ENCODE measurements at regions not wholly inside any gene's neighbourhood (a gene's known extent, or its start where the extent isn't known, plus 50 kb on each side); places are given as distances from the start of the nearest gene placed in this dataset.

DNA sequence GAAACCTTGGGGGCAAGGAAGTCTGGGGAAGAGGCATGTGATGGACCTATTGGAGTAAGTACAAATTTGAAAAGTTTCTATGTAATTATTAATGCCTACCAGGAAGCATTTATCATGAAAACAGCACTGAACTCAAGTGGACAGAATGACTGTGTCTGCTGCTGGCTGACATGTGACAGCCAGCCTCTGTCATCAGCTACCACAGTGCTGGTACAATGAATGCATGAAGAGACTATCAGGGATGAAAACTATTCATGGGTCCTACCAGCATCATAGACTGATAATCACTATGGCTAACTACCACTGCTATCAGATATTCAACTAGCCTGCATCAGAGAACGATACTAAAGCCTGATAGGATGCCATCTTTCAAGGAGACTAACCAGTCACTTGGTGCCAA lies 193.5 kb downstream of the RAP2B start:
- CTCF ChIA-PET: no interaction called here
- POLR2A ChIA-PET: no interaction called here
- intact Hi-C loops (cut with micrococcal nuclease; ENCODE audit: unreplicated experiment): no loop called here

More for the DNA sequence above, 193.5 kb downstream of the RAP2B start:
- in situ Hi-C loops (cut with MboI): no loop called here
- no peaks in the 10 kb centered on the region for H3K79me2 ChIP-seq (ENCODE audit: control insufficient read depth, insufficient read depth, low read length)
- no peak for FAIRE-seq
- H3K27ac ChIP-seq (ENCODE audit: control insufficient read depth, insufficient read depth): no peak overlapping the region
- no peak overlapping the region for H3K4me3 ChIP-seq
- no peaks in the 10 kb centered on the region for H3K4me1 ChIP-seq (ENCODE audit: control insufficient read depth, insufficient read depth, low read length)
- no peak for DNase-seq (ENCODE audit: low read depth, low spot score)
- ChIA-PET RAD21 (ENCODE audit: unreplicated experiment) (no interaction called here), SMC1A (ENCODE audit: uncharacterized antibody, unreplicated experiment) (interaction anchor here (0.8 kb wide), 1 partner anchor 55 kb away, joined by 3 read pairs; no protein-coding TSS in a partner anchor)
- H3K9me3 ChIP-seq (replicated peaks; ENCODE audit: control insufficient read depth, insufficient read depth, low read length): no peaks in the 10 kb centered on the region
- BruUV-seq (replicated peaks): no TSS peak
- TF ChIP-seq KAT2A (conservative IDR thresholded peaks at IDR 0.05; ENCODE audit: control insufficient read depth, low read depth, low read length) (no peak), SIX5 (IDR thresholded peaks at IDR 0.05; ENCODE audit: low read depth, low read length, severe bottlenecking) (no peak), ZNF24 (IDR thresholded peaks at IDR 0.05) (no peak), EZH2 (IDR thresholded peaks at IDR 0.05; ENCODE audit: borderline replicate concordance, control insufficient read depth, low read depth, low read length) (no peak), HCFC1 (IDR thresholded peaks at IDR 0.05; ENCODE audit: low read length) (no peak)
- TF ChIP-seq, protein P1, sequence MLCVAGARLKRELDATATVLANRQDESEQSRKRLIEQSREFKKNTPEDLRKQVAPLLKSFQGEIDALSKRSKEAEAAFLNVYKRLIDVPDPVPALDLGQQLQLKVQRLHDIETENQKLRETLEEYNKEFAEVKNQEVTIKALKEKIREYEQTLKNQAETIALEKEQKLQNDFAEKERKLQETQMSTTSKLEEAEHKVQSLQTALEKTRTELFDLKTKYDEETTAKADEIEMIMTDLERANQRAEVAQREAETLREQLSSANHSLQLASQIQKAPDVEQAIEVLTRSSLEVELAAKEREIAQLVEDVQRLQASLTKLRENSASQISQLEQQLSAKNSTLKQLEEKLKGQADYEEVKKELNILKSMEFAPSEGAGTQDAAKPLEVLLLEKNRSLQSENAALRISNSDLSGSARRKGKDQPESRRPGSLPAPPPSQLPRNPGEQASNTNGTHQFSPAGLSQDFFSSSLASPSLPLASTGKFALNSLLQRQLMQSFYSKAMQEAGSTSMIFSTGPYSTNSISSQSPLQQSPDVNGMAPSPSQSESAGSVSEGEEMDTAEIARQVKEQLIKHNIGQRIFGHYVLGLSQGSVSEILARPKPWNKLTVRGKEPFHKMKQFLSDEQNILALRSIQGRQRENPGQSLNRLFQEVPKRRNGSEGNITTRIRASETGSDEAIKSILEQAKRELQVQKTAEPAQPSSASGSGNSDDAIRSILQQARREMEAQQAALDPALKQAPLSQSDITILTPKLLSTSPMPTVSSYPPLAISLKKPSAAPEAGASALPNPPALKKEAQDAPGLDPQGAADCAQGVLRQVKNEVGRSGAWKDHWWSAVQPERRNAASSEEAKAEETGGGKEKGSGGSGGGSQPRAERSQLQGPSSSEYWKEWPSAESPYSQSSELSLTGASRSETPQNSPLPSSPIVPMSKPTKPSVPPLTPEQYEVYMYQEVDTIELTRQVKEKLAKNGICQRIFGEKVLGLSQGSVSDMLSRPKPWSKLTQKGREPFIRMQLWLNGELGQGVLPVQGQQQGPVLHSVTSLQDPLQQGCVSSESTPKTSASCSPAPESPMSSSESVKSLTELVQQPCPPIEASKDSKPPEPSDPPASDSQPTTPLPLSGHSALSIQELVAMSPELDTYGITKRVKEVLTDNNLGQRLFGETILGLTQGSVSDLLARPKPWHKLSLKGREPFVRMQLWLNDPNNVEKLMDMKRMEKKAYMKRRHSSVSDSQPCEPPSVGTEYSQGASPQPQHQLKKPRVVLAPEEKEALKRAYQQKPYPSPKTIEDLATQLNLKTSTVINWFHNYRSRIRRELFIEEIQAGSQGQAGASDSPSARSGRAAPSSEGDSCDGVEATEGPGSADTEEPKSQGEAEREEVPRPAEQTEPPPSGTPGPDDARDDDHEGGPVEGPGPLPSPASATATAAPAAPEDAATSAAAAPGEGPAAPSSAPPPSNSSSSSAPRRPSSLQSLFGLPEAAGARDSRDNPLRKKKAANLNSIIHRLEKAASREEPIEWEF (IDR thresholded peaks at IDR 0.05; ENCODE audit: insufficient replicate concordance, low read depth, low read length): no peak
- TF ChIP-seq, protein P2, sequence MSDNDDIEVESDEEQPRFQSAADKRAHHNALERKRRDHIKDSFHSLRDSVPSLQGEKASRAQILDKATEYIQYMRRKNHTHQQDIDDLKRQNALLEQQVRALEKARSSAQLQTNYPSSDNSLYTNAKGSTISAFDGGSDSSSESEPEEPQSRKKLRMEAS (IDR thresholded peaks at IDR 0.05; ENCODE audit: low read depth, low read length): no peak
- WGBS (ENCODE audit: insufficient coverage, insufficient replicate concordance, low lambda C conversion rate, missing lambda C conversion rate): 6% methylated on average over 1 of the region's 1 CpG
- no peaks in the 10 kb centered on the region for H3K36me3 ChIP-seq (ENCODE audit: control insufficient read depth in 2 of 2, insufficient read depth in 2 of 2, low read length in 1 of 2)
- no peak overlapping the region for H3K9ac ChIP-seq (ENCODE audit: control insufficient read depth, insufficient read depth, low read length)
- H4K20me1 ChIP-seq (ENCODE audit: control insufficient read depth, insufficient read depth): no peaks in the 10 kb centered on the region
- H2AFZ ChIP-seq (ENCODE audit: control insufficient read depth, low read depth, low read length): no peak overlapping the region
- ATAC-seq: no peak
- H3K4me2 ChIP-seq (ENCODE audit: control insufficient read depth, insufficient read depth): no peak overlapping the region
- no peaks in the 10 kb centered on the region; a peak in 1 of 4 replicates for H3K27me3 ChIP-seq (replicated peaks in 1 of 2; ENCODE audit: control insufficient read depth in 2 of 2, insufficient read depth in 2 of 2, low read length in 1 of 2)

Data from GM12878 (cell line).